ENCODE measurements at regions not wholly inside any gene's neighbourhood (a gene's known extent, or its start where the extent isn't known, plus 50 kb on each side); places are given as distances from the start of the nearest gene placed in this dataset.

DNA sequence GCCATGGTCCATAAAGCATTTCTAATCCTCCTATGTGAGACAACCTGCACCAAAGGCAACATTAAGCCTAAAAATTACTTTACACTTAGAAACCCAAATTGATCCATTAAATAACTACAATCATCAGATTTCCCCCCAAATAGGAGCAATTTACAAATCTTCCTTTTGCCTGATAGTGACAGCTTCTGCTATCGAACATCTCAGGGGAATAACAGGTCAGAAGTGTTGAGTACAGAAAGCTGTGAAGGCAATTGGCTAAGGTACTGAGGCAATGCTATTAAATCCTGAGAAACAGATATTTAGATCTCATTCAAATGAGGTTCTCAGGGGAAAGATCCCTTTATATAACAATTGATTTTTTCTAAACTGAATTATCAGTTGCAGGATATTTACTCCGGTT is 141.1 kb downstream of the PIK3R1 start:
- Histone ChIP-seq H4K20me1 (ENCODE audit: control insufficient read depth, insufficient read depth, low read depth, low read length) (no peaks in the 10 kb centered on the region), H3K27ac (ENCODE audit: low read depth, low read length) (no peak overlapping the region), H3K9me2 (replicated peaks; ENCODE audit: control insufficient read depth, low read length) (no peaks in the 10 kb centered on the region), H3K79me2 (ENCODE audit: control insufficient read depth, low read length) (no peaks in the 10 kb centered on the region), H3K36me3 (ENCODE audit: control insufficient read depth, low read length) (no peaks in the 10 kb centered on the region), H3K4me3 (ENCODE audit: low read length) (no peak overlapping the region), H3K4me1 (ENCODE audit: control insufficient read depth, low read length) (no peaks in the 10 kb centered on the region), H3K27me3 (ENCODE audit: control insufficient read depth, low read length) (no peaks in the 10 kb centered on the region), H3F3A (ENCODE audit: control insufficient read depth, insufficient read depth) (no peaks in the 10 kb centered on the region), H3K4me2 (ENCODE audit: low read length) (no peak overlapping the region), H3K9me3 (ENCODE audit: control insufficient read depth, insufficient read depth, low read length) (no peaks in the 10 kb centered on the region)
- TF ChIP-seq EZH2phosphoT487 (IDR thresholded peaks at IDR 0.05; ENCODE audit: borderline replicate concordance, low read length) (no peak), CTCF (IDR thresholded peaks at IDR 0.05; ENCODE audit: low read depth, low read length, poor library complexity, severe bottlenecking) (no peak)

GRCh38 chr5:68359699-68360098 is 144.1 kb downstream of the PIK3R1 start:
- TF ChIP-seq CTCF (IDR thresholded peaks at IDR 0.05; ENCODE audit: low read depth, low read length, poor library complexity, severe bottlenecking) (no peak), EZH2phosphoT487 (IDR thresholded peaks at IDR 0.05; ENCODE audit: borderline replicate concordance, low read length) (no peak)
- H3K4me3 ChIP-seq (ENCODE audit: low read length): no peak overlapping the region
- H3K9me2 ChIP-seq (replicated peaks; ENCODE audit: control insufficient read depth, low read length): no peaks in the 10 kb centered on the region
- no peaks in the 10 kb centered on the region for H3K9me3 ChIP-seq (ENCODE audit: control insufficient read depth, insufficient read depth, low read length)
- H3K27me3 ChIP-seq (ENCODE audit: control insufficient read depth, low read length): no peaks in the 10 kb centered on the region
- H3K4me2 ChIP-seq (ENCODE audit: low read length): no peak overlapping the region
- no peaks in the 10 kb centered on the region for H4K20me1 ChIP-seq (ENCODE audit: control insufficient read depth, insufficient read depth, low read depth, low read length)
- H3K36me3 ChIP-seq (ENCODE audit: control insufficient read depth, low read length): no peaks in the 10 kb centered on the region
- H3K27ac ChIP-seq (ENCODE audit: low read depth, low read length): no peak overlapping the region
- no peaks in the 10 kb centered on the region for H3F3A ChIP-seq (ENCODE audit: control insufficient read depth, insufficient read depth)
- H3K79me2 ChIP-seq (ENCODE audit: control insufficient read depth, low read length): no peaks in the 10 kb centered on the region
- H3K4me1 ChIP-seq (ENCODE audit: control insufficient read depth, low read length): no peaks in the 10 kb centered on the region

- Histone ChIP-seq H3K27me3 (ENCODE audit: control insufficient read depth, low read length) (no peaks in the 10 kb centered on the region), H4K20me1 (ENCODE audit: control insufficient read depth, insufficient read depth, low read depth, low read length) (no peaks in the 10 kb centered on the region), H3K9me2 (replicated peaks; ENCODE audit: control insufficient read depth, low read length) (no peaks in the 10 kb centered on the region), H3K4me3 (ENCODE audit: low read length) (no peak overlapping the region), H3K27ac (ENCODE audit: low read depth, low read length) (no peak overlapping the region), H3K9me3 (ENCODE audit: control insufficient read depth, insufficient read depth, low read length) (no peaks in the 10 kb centered on the region), H3F3A (ENCODE audit: control insufficient read depth, insufficient read depth) (no peaks in the 10 kb centered on the region), H3K79me2 (ENCODE audit: control insufficient read depth, low read length) (no peaks in the 10 kb centered on the region), H3K36me3 (ENCODE audit: control insufficient read depth, low read length) (no peaks in the 10 kb centered on the region), H3K4me1 (ENCODE audit: control insufficient read depth, low read length) (no peaks in the 10 kb centered on the region), H3K4me2 (ENCODE audit: low read length) (no peak overlapping the region)
- no peak for TF ChIP-seq EZH2phosphoT487 (IDR thresholded peaks at IDR 0.05; ENCODE audit: borderline replicate concordance, low read length)
These were observed 146.8 kb downstream of the PIK3R1 start for GRCh38 chr5:68362331-68362730.

DNA sequence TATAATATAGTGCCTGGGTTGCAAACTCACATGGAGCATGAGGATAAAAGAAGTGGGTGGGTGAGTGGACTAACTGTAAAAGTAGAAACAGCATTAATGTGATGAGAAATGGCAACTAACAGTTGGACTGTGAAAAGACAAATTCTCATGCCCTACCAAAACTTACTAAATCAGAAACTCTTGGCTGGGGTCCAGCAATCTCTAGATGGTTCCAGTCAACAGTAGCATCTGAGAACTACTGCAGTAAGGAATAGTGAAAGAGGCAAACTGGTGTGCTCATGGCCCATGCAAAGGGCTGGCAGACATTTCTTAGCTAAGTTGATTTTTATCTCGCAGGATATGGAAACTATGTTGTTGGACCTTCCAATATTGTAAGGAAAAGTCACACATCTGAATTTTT is 150.3 kb downstream of the PIK3R1 start:
- no peak for TF ChIP-seq CTCF (IDR thresholded peaks at IDR 0.05; ENCODE audit: low read depth, low read length, poor library complexity, severe bottlenecking)
- TF ChIP-seq EZH2phosphoT487 (IDR thresholded peaks at IDR 0.05; ENCODE audit: borderline replicate concordance, low read length): no peak
- H4K20me1 ChIP-seq (ENCODE audit: control insufficient read depth, insufficient read depth, low read depth, low read length): no peaks in the 10 kb centered on the region
- H3K27me3 ChIP-seq (ENCODE audit: control insufficient read depth, low read length): no peaks in the 10 kb centered on the region
- H3K4me3 ChIP-seq (ENCODE audit: low read length): no peak overlapping the region
- no peak overlapping the region for H3K27ac ChIP-seq (ENCODE audit: low read depth, low read length)
- H3K9me3 ChIP-seq (ENCODE audit: control insufficient read depth, insufficient read depth, low read length): no peaks in the 10 kb centered on the region
- H3F3A ChIP-seq (ENCODE audit: control insufficient read depth, insufficient read depth): no peaks in the 10 kb centered on the region
- H3K36me3 ChIP-seq (ENCODE audit: control insufficient read depth, low read length): no peaks in the 10 kb centered on the region
- no peak overlapping the region for H3K4me2 ChIP-seq (ENCODE audit: low read length)
- H3K9me2 ChIP-seq (replicated peaks; ENCODE audit: control insufficient read depth, low read length): no peaks in the 10 kb centered on the region
- no peaks in the 10 kb centered on the region for H3K79me2 ChIP-seq (ENCODE audit: control insufficient read depth, low read length)
- H3K4me1 ChIP-seq (ENCODE audit: control insufficient read depth, low read length): peaks cover 9% of the 10 kb centered on the region

Data from DOHH2 (cell line).